ENCODE measurements at regions not wholly inside any gene's neighbourhood (a gene's known extent, or its start where the extent isn't known, plus 50 kb on each side); places are given as distances from the start of the nearest gene placed in this dataset.

DNA sequence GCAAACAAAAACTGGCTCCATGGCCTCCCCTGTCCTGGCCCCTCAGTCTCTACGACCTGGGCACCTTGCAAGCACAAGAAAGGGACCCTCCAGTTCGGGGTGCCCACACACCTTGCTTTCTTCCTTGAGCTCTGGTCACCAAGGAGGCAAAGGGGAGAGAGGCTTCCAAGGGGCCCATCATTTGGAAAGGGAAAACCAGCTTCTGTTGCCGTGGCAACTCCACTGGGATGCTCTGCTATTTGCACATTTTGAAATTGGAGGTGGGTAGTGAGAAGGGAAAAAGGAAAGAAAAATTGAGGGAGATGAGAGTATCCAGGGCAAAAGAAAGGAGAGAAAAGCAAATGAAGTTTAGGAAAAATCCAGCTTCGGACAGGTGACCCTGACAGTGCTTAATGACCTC, 388.4 kb downstream of the SHANK2 start:
- no peak for DNase-seq

GRCh38 chr11:70865356-70865755, 387.0 kb downstream of the SHANK2 start:
- no peak for DNase-seq

DNA sequence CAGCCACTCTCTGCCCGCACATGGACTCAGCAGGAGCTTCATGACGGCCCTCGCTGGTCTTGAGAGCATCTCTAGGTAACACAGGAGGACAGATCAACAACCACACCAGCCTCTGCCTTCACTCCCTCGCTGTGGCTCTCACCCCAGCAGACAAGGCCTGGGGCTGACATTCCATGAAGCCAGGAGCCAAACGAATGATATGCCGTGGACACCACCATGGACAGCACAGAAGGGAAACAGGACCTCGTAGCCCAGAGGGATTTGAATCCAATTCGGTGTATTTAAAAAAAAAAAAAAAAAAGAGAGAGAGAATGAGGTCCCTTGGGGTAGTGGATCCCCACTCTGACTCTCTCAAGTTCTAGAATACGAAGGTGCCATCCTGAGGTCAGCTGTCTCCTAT, 385.5 kb downstream of the SHANK2 start:
- DNase-seq, result no peak

DNA sequence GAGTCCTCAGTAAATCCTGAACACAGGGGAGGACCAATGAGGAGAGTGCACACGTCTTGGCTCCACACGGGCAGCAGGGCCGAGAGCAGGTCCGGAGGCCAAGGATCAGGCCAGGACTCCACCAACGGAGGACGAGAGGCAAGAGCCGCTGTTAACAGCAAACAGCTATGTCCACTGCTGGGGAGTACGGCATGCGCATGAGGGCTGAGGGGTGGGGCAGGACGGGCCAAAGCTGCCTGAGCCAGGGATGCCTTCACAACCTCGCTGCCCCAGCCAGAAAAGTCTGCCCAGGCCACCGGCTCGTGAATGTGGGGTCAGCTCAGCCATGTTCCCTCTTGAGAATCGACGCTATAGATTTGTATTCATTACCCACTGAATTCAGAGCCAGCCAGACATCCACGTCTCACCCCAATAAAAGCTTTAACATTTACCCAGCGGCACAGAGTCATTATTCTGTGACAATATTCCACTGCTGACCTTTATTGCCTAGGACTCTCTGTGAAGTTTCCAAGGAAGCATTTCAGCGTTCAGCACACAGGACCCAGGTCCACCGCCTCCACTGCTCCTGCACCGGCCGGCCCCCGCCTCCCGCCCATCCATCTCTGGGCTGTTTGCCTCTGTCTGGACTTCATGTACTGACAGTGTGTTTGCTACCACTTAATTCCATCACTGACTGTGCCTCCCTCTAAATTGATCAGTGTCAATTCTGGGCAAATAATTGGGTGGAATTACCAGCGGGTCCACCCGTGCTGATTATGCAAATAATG, 384.9 kb downstream of the SHANK2 start:
- no peak for DNase-seq

DNA sequence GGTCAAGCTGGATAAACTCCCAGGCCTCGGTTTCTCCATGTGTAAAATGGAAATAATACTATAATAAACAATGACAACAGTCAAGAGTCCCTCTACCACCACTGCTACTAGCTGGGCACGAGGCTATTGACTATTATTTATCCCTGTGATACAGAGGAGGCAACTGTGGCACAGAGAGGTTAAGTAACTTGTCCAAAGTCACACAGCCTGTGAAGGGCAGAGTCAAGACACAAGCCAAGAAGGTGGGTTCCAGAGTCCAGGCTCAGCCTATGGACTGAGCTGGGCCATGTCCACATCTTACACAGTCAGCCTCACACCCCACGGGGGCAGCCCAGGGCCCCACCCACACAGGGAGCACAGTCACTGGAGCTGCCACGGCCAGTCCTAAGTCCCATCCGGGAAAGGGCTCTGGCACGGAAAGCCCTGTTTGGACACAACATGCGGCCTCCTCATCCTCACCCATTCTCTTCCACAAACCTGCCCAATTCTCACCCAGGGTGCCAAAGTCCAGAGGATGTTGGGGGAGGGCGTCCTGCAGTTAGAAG, 384.0 kb downstream of the SHANK2 start:
- no peak for DNase-seq

GRCh38 chr11:70869054-70869453, 383.3 kb downstream of the SHANK2 start:
- no peak for DNase-seq

DNA sequence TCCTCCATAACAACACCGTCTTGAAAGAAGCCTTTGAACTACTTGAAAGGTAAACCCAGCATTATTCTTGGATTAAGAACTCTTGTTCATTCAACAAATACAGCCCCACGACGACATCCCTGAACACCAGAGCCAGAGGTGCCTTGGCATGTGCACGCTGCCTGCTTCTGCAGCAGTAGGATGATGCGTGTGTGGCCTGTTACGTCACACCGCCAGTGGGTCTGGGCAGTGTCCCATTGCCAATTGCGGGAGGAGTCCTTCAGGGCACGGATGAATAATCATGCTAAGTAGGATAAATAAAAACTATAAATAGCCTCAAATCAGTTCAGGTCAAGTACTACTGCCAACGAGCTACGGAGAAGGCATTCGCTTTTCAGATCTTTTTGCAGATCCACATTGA, 380.5 kb downstream of the SHANK2 start:
- DNase-seq, result peak; percentile 10

- no peak for DNase-seq
Observed at GRCh38 chr11:70872299-70872698, 380.1 kb downstream of the SHANK2 start.

DNA sequence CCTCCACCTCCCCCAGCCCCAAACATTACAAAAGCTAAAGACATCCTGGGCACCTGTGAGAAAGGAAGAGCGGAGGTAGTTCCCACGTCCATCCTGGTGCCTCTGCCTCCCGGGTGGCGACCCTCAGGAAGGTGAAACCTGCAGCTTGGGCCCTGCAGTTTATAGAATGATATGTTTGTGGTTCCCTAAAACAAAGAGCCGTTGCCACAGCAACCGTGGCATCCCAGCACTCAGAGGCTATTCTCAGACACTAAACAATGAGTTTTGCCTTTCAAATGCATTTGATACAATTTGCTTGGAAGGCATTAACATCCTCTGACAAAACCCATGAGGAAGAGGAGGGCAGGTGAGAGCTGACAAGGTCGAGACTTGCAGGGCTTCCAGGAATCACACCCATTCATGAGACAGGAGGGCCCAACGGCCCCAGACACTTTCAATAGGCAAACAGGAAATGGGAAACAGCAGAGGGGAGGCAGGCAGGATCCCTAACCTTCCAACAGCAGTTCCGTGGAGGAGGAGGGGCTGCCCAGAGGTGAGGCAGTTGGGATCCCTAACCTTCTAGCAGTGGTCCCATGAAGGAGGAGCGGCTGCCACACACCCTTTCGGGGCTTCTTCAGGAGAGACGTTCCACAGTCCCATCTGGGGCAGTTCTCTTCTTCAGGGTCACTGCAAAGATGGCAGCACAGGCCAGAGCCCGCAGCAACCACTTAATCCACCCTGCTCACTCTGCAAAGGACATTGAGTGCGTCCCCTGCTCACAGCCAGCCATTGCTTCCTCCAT, 379.2 kb downstream of the SHANK2 start:
- DNase-seq, result no peak

- no peak for DNase-seq
Observed at GRCh38 chr11:70873736-70874412, 378.5 kb downstream of the SHANK2 start.

DNA sequence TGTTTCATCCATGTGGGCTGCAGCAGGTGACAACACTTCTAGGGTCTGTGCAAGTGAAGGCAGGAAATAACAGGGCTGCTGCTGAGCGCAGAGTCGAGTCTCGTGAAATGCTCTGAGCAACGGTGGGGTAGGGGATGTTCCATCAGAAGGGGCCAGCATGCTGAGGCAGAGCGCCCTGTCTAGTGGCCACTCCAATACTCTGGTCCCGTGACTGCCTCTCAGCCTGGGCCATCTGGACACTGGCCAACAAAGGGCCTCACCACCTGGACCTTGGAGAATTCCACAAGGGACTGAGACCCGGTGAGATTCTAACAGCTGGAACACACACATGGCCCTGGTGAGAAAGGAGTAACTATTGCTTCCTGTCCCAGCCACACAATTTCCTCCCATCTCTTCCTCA, 375.7 kb downstream of the SHANK2 start:
- DNase-seq, result no peak

DNA sequence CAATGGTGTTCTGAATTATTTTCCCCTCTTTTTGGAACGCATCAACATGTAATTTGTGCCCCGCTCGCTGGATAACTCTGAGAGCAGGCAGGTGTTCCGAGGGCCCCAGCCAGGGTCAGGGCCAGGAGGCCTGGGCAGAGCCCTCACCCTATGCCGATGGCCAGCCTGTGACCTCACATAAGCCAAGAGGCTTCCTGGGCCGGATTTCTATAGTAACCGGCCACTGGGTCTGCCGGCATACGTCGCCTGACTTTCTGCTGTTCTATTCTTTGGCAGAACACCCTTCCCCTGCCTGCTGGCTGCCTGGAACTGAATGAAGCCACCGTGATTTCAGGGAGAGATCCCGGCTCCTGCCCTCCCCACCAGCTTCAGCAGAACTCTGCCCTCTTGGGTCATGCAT, 375.2 kb downstream of the SHANK2 start:
- DNase-seq, result no peak

GRCh38 chr11:70878366-70878765, 374.0 kb downstream of the SHANK2 start:
- DNase-seq, result no peak

DNA sequence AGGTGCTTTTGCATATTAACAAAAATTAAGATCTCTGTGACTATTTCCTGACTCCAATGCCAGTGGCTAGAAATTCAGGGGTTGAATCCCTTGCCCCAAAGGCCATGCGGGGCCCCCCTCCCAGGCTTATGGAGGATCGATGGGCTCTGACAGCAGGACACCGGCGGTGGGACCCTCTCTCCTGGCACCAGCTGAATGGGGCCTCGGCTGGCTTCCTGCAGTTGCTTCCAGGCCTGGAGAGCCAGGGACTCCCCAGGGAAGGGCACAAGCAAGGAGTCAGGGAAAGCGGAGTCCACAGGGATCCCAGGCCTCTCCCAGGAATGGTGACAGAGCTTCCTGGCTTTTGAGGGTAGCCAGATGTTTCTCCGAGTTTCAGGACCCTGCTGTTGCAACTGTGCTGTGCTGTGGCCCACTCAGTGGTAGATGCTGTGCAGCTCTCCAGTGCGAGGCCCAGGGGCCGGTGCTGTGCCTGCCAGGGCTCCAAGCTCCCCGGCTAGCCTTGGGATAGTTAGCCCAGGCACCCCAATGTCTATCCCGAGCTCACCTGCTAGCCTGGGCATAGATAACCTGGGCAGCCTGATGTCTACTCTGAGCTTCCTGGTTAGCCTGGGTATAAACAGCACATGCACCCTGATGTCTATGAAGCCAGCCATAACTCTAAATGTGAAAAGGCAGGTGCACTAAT, 372.6 kb downstream of the SHANK2 start:
- no peak for DNase-seq

DNA sequence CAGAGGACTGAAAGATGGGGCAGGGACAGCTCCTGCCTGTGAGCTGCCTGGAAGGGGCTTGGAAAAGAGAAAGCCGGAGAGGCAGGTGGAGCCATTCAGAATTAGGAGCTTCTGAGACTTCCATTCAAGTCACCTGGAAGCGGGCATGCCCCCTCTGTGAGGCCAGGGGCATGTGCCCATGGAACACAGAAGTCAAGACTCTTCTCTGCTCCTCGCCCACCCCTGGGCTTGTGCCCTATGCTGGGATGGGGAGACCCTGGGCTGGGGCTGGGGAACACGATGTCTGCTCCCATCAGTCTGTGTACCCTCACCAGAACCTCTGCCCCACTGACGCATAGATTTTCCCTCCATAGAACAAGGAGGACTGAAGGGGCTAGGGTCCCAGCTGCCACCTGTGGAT, 372.0 kb downstream of the SHANK2 start:
- no peak for DNase-seq

GRCh38 chr11:70881948-70882715, 370.2 kb downstream of the SHANK2 start:
- DNase-seq, result no peak

DNA sequence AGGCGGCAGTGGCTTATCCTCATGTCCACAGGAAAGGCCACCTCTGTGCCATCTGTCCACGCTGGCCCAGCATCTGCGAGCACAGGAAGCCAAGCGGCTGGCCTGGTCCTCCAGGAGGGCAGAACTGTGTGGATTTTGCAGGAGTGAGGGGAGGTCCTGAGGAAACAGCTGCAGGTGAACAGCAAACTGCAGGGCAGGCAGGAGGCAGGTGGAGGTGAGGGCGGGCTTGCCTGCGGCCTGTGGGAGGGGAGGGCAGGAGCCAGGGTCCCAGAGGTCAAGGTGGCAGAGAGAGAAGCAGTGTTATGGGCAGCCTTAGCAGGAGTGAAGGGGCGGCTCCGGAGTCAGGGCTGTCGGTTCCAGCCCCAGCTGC, 369.7 kb downstream of the SHANK2 start:
- DNase-seq, result no peak

- DNase-seq, result no peak
Observed at GRCh38 chr11:70883323-70883940, 368.9 kb downstream of the SHANK2 start.

- DNase-seq, result no peak
Observed at GRCh38 chr11:70883973-70884623, 368.3 kb downstream of the SHANK2 start.

DNA sequence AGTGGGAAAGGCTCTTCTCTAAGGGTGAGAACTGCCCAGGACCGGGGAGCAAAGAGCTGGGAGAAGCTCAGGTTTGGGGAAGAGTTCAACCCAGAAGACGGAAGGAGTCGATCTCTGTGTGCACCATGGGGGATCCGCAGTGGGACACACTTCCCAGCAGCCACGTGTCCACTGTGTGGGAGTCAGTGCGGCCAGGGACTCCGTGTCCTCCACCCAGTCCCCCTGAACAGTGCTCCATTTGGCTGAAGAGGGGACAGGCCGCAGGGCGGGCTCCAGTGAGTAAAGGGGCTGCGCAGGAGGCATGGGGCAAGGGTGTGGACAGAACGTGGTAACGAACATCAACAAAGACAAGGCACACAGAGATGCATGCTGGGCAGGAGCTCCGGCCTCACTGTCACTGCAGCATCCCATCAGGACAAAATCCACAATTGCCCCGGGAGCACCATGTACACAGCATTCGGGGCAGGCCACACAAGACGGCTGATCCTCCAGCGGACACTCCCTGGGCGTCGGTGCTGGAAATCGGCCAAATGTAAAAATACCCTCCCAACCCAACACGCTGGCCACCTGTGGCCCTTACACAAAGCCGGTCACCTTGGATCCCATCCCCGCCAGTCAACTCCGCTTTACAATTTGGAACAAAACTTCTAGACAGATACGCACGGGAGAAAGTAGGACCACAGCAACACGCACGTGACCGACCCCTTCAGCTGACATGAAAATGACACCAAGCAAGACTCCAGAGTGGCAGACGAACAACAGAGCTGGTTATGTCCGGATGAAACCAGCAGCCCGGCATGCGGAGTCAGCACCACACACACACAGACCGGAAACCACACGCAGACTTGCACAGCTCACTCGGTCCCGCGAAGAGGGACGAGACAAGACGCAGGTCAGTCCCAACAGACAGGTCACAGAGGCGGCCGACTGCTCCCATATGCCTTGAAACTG, 366.8 kb downstream of the SHANK2 start:
- no peak for DNase-seq
